NCI-H345 (cell line): ENCODE measurements at regions not wholly inside any gene's neighbourhood (a gene's known extent, or its start where the extent isn't known, plus 50 kb on each side); places are given as distances from the start of the nearest gene placed in this dataset.
"Not testable (repeated sequence)": the region's sequence is repeated elsewhere in the genome, so short reads cannot be mapped to it uniquely, and the experiment has no call there.

Source experiments
- DNase-seq: peaks from one replicate; lab custom pipeline; 2025; lab: John Stamatoyannopoulos, UW

GRCh38 chr2:21854938-21855337 is 731.2 kb downstream of the TDRD15 start:
- no peak for DNase-seq

DNA sequence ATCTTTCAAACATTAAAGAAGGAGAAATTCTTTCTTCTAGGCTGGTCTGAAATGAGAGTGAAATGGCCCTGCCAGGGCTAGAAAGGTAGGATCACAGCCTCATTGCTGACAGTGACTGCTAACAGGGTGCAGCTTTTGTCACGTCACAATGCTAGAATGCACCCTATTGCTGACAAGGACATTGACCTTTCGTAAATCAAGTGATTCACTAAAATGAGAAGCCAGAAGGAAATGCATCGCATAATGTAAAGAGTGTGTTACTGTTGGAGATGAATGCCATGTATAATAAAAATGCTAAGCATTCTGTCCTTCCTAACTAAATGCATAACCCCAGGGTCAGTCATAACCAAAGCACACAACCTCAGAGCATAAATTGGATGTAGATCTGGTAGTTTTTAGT is 732.9 kb downstream of the TDRD15 start:
- no peak for DNase-seq

- DNase-seq = no peak
Observed at GRCh38 chr2:21860907-21861306, 737.1 kb downstream of the TDRD15 start.

- DNase-seq = no peak
Observed at GRCh38 chr2:21866316-21866715, 742.5 kb downstream of the TDRD15 start.

DNA sequence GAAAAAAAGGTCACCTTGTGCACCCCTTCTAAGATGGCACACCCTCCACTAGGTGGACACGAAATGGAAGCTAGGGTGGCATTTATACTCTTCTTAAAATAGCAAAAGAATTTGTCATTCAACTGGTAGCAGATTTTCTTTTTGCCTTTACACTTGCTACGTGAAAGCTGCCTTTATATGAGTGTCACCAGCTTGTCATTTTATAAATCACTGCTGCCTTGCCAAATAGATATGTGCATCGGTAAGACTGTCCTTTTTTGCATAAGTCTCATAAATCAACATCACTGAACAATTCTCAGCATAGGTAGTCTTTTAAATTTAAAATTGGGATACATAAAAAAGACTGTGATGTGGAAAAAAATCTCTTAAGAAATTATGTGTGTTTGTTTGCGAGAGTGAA is 764.1 kb downstream of the TDRD15 start:
- DNase-seq = no peak

- DNase-seq = no peak
Observed at GRCh38 chr2:21890041-21890440, 766.3 kb downstream of the TDRD15 start.

DNA sequence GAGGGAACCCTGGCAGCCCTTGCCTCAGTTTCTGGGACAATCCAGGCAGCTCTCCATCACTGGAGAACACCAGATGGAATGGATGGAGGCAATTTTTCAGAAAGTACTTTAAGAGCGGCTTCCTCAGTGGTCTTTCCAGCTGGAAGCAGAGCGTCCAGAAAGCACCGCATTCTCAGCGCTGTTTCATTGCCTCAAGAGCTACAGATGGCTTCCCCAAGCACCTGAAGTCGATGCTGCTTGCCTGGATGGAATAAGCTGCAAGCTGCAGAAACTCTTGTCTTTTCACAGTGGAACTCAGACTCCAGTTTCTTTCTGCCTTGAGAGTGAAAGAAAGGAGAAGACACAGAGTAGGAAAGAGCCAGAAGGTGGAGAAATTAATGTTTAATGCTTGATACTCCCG is 766.9 kb downstream of the TDRD15 start:
- DNase-seq = no peak

- no peak for DNase-seq
Observed at GRCh38 chr2:21891191-21891590, 767.4 kb downstream of the TDRD15 start.

DNA sequence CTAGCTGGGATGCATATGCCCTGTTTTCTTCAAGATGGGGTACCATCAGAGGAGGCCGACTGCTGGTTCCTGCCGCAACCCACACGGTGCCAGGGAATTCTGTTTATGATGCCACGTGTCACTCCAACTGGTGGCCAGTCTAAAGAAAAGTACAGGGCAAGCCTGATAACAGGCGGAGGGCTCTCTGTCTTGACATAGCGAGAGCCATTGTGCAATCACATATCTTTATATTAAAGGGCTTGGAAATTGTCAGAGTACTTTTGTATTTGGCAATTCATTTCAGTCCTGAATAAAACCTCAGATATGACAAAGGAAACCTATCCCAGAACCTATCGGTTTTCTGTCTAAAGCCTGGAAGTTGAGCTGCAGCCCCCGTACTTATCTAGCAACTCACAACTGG is 768.4 kb downstream of the TDRD15 start:
- DNase-seq = no peak

- DNase-seq = no peak
Observed at GRCh38 chr2:21895200-21895599, 771.4 kb downstream of the TDRD15 start.

GRCh38 chr2:21908712-21909380 is 785.1 kb downstream of the TDRD15 start:
- DNase-seq = not testable (repeated sequence)

DNA sequence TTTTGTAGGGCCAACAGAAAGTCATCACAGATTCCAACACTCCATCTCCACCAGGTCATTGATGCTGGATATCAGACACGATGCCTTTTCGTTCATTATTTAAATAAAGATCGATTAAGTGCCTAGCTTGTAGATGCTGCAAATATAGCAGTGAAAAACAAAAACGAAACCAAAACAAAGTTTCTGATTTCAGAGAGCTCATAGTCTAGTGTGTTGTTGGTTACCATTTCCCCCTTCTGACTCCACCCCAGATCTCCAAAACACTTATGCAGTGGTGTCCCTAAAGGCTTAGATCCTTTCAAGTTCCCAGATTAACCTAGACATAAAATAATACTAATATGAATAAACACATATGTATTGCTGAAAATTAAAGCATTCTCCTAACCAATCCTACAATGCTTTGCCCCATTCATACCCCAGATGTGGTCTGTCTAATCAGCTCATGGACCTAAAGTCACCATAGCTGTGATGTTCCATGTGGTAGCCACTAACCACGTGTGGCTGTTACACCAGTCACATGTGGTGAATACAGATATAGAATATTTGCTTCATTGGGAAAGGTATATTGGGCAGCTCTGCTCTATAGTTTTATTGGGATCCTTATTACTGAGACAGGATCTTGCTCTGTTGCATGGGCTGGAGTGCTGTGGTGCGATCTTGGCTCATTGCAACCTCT is 787.2 kb downstream of the TDRD15 start:
- no peak for DNase-seq

DNA sequence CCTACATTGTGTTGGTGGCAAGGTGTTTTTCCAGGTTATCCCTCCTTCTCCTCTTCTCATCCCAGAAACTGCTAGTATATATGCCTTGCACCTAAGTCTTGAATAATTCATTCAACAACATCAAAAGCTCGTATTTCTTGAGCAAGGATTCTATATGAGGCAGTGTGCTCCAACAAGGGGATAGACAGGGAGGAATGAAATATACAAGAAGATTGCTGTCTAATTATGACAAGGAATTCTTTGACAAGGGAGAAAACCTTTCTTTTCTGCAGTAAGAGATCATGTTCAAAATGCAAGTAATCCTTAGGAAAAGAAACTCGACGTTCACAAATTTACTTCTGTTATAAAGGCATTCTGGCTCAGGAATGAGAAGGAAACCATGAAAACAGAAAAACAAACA is 788.6 kb downstream of the TDRD15 start:
- no peak for DNase-seq

DNA sequence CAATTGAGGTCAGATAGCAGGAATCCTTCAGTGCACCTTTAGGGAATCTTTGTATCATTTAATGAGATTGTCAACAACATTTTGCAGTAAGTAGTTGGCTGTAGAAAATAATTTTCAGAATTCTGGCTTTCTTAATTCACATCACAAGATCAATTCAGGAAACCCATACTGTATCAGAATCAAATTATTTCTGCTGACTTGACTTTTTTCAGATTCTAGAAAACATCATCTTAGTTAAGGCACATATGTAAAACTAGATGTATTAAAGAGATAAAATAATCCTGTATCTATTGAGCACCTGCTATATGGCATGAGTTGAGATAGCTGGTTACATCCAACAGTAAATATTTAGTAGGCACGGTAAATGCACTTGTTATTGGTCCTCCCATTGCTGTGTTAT is 791.4 kb downstream of the TDRD15 start:
- DNase-seq = no peak

DNA sequence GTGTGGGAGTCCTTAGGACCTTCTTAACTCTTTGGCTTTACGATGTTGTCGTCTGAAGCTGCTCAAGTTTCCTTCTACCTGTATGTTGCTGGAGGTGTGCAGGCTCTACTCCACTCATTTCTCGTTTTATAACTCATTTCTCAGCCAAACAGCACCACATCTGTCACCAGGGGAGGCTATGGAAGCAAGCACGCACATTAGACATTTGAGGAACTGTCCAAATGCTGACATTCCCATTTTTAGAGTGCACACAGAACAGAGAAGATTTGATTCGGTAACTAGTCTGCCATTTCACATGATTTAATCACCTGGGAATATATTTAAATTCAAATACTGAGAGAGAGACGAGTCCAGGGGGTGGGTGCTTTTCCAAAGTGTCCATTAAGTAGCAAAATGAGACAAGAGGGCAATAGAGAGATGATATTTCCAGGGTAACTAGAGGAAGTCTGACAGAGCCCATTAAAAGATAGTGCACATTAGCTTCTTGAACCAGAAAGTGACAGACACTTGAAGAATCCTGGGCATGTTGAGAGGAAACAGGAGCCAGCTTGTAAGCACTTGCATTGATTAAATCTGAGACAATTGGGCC is 793.3 kb downstream of the TDRD15 start:
- DNase-seq = no peak

- DNase-seq = no peak
Observed at GRCh38 chr2:21920721-21921120, 797.0 kb downstream of the TDRD15 start.

DNA sequence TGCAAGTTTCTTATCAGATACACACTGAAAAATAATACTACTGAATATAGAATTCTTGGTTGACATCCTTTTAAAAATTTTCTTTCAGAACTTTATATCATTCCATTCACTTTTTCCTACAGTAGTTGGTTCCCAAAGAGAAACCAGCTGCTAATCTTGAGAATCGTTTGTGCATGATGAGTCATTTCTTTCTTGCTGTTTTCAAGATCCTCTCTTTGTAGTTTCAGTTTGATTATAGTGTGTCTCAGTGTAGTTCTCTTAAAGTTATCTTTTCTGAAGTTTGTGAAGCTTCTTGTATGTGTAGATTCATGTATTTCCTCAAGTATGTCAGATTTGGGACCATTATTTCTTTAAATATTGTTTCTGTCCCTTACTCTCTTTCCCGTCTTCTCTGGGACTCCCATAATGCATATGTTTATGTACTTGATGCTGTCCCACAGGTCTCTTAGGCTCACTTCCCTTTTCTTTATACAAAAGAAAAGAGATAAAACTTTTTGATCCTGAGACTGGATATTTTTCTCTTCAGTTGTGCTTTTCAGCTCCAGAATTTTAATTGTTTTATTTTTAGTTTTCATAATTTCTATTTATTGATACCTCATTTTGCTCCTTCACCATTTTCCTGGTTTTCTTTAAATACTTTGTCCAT is 801.0 kb downstream of the TDRD15 start:
- no peak for DNase-seq

DNA sequence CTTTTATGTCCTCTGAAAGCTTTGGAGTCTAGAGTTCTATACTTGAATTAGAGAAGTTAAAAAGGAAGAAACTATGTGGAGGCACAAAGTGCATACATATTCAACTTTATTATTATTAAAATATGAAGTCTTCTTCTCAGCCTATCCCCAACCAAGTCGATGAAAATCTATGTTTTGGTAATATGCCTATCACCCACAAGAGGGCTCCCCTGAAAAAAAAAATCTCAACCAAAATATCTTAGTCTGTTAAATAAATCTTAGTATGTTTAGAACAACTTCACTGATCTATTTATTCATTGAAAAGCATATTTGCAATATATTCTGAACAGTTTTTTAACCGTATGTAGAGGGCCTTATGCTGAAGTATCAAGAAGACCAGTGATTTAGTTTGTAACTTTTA is 804.5 kb downstream of the TDRD15 start:
- no peak for DNase-seq

GRCh38 chr2:21930226-21930625 is 806.5 kb downstream of the TDRD15 start:
- DNase-seq = no peak

DNA sequence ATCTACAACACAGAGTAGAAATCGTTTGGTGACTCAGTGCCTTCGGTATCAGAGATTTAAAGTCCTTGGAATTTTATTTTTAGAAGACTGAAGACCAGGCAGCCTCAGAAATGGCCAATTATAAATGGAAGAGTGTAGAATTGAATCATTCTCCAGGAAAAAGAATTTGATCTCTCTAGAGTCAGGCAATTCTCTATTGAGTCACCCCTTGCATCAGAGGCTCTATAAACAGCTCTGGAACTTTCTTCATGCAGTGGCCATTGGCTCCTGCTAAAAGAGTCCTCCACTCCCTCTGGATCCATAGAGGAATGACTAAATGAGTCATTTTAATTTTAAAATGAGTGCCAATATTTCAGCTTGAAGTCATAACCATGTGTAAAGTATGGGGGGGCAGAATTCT is 816.2 kb downstream of the TDRD15 start:
- DNase-seq = no peak

- no peak for DNase-seq
Observed at GRCh38 chr2:21944536-21944935, 820.8 kb downstream of the TDRD15 start.

- DNase-seq = no peak
Observed at GRCh38 chr2:21945658-21946057, 821.9 kb downstream of the TDRD15 start.

- no peak for DNase-seq
Observed at GRCh38 chr2:21947046-21947445, 823.3 kb downstream of the TDRD15 start.
